ENCODE measurements at regions not wholly inside any gene's neighbourhood (a gene's known extent, or its start where the extent isn't known, plus 50 kb on each side); places are given as distances from the start of the nearest gene placed in this dataset.

- no peak for TF ChIP-seq POLR2A (IDR thresholded peaks at IDR 0.05)
- TF ChIP-seq CTCF (IDR thresholded peaks at IDR 0.05), result no peak
Measured at GRCh38 chr7:138313829-138314178, 146.3 kb upstream of the TRIM24 start.
